ENCODE measurements at regions not wholly inside any gene's neighbourhood (a gene's known extent, or its start where the extent isn't known, plus 50 kb on each side); places are given as distances from the start of the nearest gene placed in this dataset.

GRCh38 chr2:193267496-193268002 lies 1072.8 kb upstream of the TMEFF2 start:
- Histone ChIP-seq H2AFZ (ENCODE audit: low read length) (no peak overlapping the region), H3K4me2 (ENCODE audit: low read length) (no peak overlapping the region), H3K4me3 (ENCODE audit: low read depth, low read length, poor library complexity, severe bottlenecking) (no peak overlapping the region), H3K36me3 (ENCODE audit: insufficient read depth, low read length) (no peaks in the 10 kb centered on the region), H3K4me1 (ENCODE audit: insufficient read depth, low read length, poor library complexity, severe bottlenecking) (no peaks in the 10 kb centered on the region), H4K20me1 (ENCODE audit: insufficient read depth, low read length) (no peaks in the 10 kb centered on the region), H3K27ac (ENCODE audit: low read depth, low read length, poor library complexity, severe bottlenecking) (no peak overlapping the region), H3K79me2 (ENCODE audit: insufficient read depth, low read depth, low read length) (no peaks in the 10 kb centered on the region), H3K9me3 (ENCODE audit: low read length) (no peaks in the 10 kb centered on the region), H3K9me2 (ENCODE audit: insufficient read depth, low read length) (no peaks in the 10 kb centered on the region)
- no peak for DNase-seq (ENCODE audit: low spot score)
- no TSS peak for BruUV-seq (replicated peaks)
- CTCF ChIA-PET (ENCODE audit: unreplicated experiment), result no interaction called here
- intact Hi-C loops (cut with micrococcal nuclease; ENCODE audit: unreplicated experiment), result no loop called here
- TF ChIP-seq EZH2phosphoT487 (IDR thresholded peaks at IDR 0.05; ENCODE audit: borderline replicate concordance, low read depth, low read length) (no peak), CTCF (conservative IDR thresholded peaks at IDR 0.05; ENCODE audit: low read length) (no peak)
- POLR2A ChIA-PET, result no interaction called here

- no peaks in the 10 kb centered on the region for H3K4me1 ChIP-seq (ENCODE audit: insufficient read depth, low read length, poor library complexity, severe bottlenecking)
- TF ChIP-seq EZH2phosphoT487 (IDR thresholded peaks at IDR 0.05; ENCODE audit: borderline replicate concordance, low read depth, low read length) (no peak), CTCF (conservative IDR thresholded peaks at IDR 0.05; ENCODE audit: low read length) (no peak)
- intact Hi-C loops (cut with micrococcal nuclease; ENCODE audit: unreplicated experiment), result no loop called here
- H4K20me1 ChIP-seq (ENCODE audit: insufficient read depth, low read length), result no peaks in the 10 kb centered on the region
- H3K36me3 ChIP-seq (ENCODE audit: insufficient read depth, low read length), result no peaks in the 10 kb centered on the region
- H3K27ac ChIP-seq (ENCODE audit: low read depth, low read length, poor library complexity, severe bottlenecking), result no peak overlapping the region
- ChIA-PET POLR2A (no interaction called here), CTCF (ENCODE audit: unreplicated experiment) (no interaction called here)
- no peak overlapping the region for H3K4me2 ChIP-seq (ENCODE audit: low read length)
- no TSS peak for BruUV-seq (replicated peaks)
- H2AFZ ChIP-seq (ENCODE audit: low read length), result no peak overlapping the region
- no peak for DNase-seq (ENCODE audit: low spot score)
- H3K79me2 ChIP-seq (ENCODE audit: insufficient read depth, low read depth, low read length), result no peaks in the 10 kb centered on the region
- H3K9me3 ChIP-seq (ENCODE audit: low read length), result no peaks in the 10 kb centered on the region
- no peaks in the 10 kb centered on the region for H3K9me2 ChIP-seq (ENCODE audit: insufficient read depth, low read length)
- no peak overlapping the region for H3K4me3 ChIP-seq (ENCODE audit: low read depth, low read length, poor library complexity, severe bottlenecking)
These were observed 1058.3 kb upstream of the TMEFF2 start for GRCh38 chr2:193253014-193253530.

- Histone ChIP-seq H3K9me3 (ENCODE audit: low read length) (no peaks in the 10 kb centered on the region), H3K9me2 (ENCODE audit: insufficient read depth, low read length) (no peaks in the 10 kb centered on the region), H3K4me2 (ENCODE audit: low read length) (no peak overlapping the region), H3K36me3 (ENCODE audit: insufficient read depth, low read length) (no peaks in the 10 kb centered on the region), H3K4me3 (ENCODE audit: low read depth, low read length, poor library complexity, severe bottlenecking) (no peak overlapping the region), H4K20me1 (ENCODE audit: insufficient read depth, low read length) (no peaks in the 10 kb centered on the region), H2AFZ (ENCODE audit: low read length) (no peak overlapping the region), H3K79me2 (ENCODE audit: insufficient read depth, low read depth, low read length) (no peaks in the 10 kb centered on the region), H3K4me1 (ENCODE audit: insufficient read depth, low read length, poor library complexity, severe bottlenecking) (no peaks in the 10 kb centered on the region), H3K27ac (ENCODE audit: low read depth, low read length, poor library complexity, severe bottlenecking) (no peak overlapping the region)
- CTCF ChIA-PET (ENCODE audit: unreplicated experiment), result no interaction called here
- intact Hi-C loops (cut with micrococcal nuclease; ENCODE audit: unreplicated experiment), result no loop called here
- TF ChIP-seq CTCF (conservative IDR thresholded peaks at IDR 0.05; ENCODE audit: low read length) (no peak), EZH2phosphoT487 (IDR thresholded peaks at IDR 0.05; ENCODE audit: borderline replicate concordance, low read depth, low read length) (no peak)
- POLR2A ChIA-PET, result no interaction called here
- no TSS peak for BruUV-seq (replicated peaks)
- no peak for DNase-seq (ENCODE audit: low spot score)
These were observed 1057.2 kb upstream of the TMEFF2 start for GRCh38 chr2:193251909-193252308.
